HG02885 (cell line): ENCODE measurements at regions not wholly inside any gene's neighbourhood (a gene's known extent, or its start where the extent isn't known, plus 50 kb on each side); places are given as distances from the start of the nearest gene placed in this dataset.

Source experiments
- ATAC-seq: cut with Tn5 transposase; IDR thresholded peaks from one replicate; pipeline ENCODE4 v1.9.1; 2021; ENCODE audit warnings: mild to moderate bottlenecking; ENCODE audit not compliant: unreplicated experiment, poor library complexity

GRCh38 chr17:12282056-12282455 lies 261.4 kb downstream of the MAP2K4 start:
- ATAC-seq, result no peak

- ATAC-seq, result no peak
These were observed 267.3 kb downstream of the MAP2K4 start for GRCh38 chr17:12287953-12288352.

GRCh38 chr17:12290207-12290606 lies 269.5 kb downstream of the MAP2K4 start:
- no peak for ATAC-seq

GRCh38 chr17:12296209-12296625 lies 275.5 kb downstream of the MAP2K4 start:
- ATAC-seq, result no peak

- ATAC-seq, result no peak
These were observed 280.9 kb downstream of the MAP2K4 start for GRCh38 chr17:12301551-12301950.

- no peak for ATAC-seq
These were observed 282.0 kb downstream of the MAP2K4 start for GRCh38 chr17:12302711-12303110.

GRCh38 chr17:12310811-12311210 lies 290.1 kb downstream of the MAP2K4 start:
- no peak for ATAC-seq

GRCh38 chr17:12312692-12313091 lies 292.0 kb downstream of the MAP2K4 start:
- no peak for ATAC-seq

GRCh38 chr17:12313786-12314185 lies 293.1 kb downstream of the MAP2K4 start:
- ATAC-seq, result no peak

GRCh38 chr17:12316021-12316420 lies 295.3 kb downstream of the MAP2K4 start:
- ATAC-seq, result no peak

- no peak for ATAC-seq
These were observed 298.0 kb downstream of the MAP2K4 start for GRCh38 chr17:12318571-12319266.

- ATAC-seq, result no peak
These were observed 299.6 kb downstream of the MAP2K4 start for GRCh38 chr17:12320286-12320685.

- no peak for ATAC-seq
These were observed 307.5 kb downstream of the MAP2K4 start for GRCh38 chr17:12328204-12328603.

- no peak for ATAC-seq
These were observed 309.8 kb downstream of the MAP2K4 start for GRCh38 chr17:12330456-12330855.

GRCh38 chr17:12341328-12341727 lies 320.7 kb downstream of the MAP2K4 start:
- no peak for ATAC-seq

GRCh38 chr17:12342161-12342560 lies 321.5 kb downstream of the MAP2K4 start:
- no peak for ATAC-seq

GRCh38 chr17:12342609-12343435 lies 322.1 kb downstream of the MAP2K4 start:
- no peak for ATAC-seq

GRCh38 chr17:12348476-12348875 lies 317.2 kb upstream of the MYOCD start:
- ATAC-seq, result no peak

- no peak for ATAC-seq
These were observed 316.4 kb upstream of the MYOCD start for GRCh38 chr17:12349297-12349696.

GRCh38 chr17:12352127-12352526 lies 313.6 kb upstream of the MYOCD start:
- no peak for ATAC-seq

- ATAC-seq, result no peak
These were observed 308.1 kb upstream of the MYOCD start for GRCh38 chr17:12357600-12357999.

- ATAC-seq, result no peak
These were observed 307.2 kb upstream of the MYOCD start for GRCh38 chr17:12358477-12358876.
